ENCODE measurements at regions not wholly inside any gene's neighbourhood (a gene's known extent, or its start where the extent isn't known, plus 50 kb on each side); places are given as distances from the start of the nearest gene placed in this dataset.

GRCh38 chr10:57973451-57973850 lies 294.2 kb downstream of the IPMK start:
- Histone ChIP-seq H3K4me3 (ENCODE audit: low read depth, low read length, poor library complexity, severe bottlenecking) (no peak overlapping the region), H2AFZ (ENCODE audit: low read length) (no peak overlapping the region), H3K9me2 (ENCODE audit: insufficient read depth, low read length) (no peaks in the 10 kb centered on the region), H3K36me3 (ENCODE audit: insufficient read depth, low read length) (no peaks in the 10 kb centered on the region), H3K79me2 (ENCODE audit: insufficient read depth, low read depth, low read length) (no peaks in the 10 kb centered on the region), H4K20me1 (ENCODE audit: insufficient read depth, low read length) (no peaks in the 10 kb centered on the region), H3K9me3 (ENCODE audit: low read length) (no peaks in the 10 kb centered on the region), H3K4me1 (ENCODE audit: insufficient read depth, low read length, poor library complexity, severe bottlenecking) (no peaks in the 10 kb centered on the region), H3K27ac (ENCODE audit: low read depth, low read length, poor library complexity, severe bottlenecking) (no peak overlapping the region), H3K4me2 (ENCODE audit: low read length) (no peak overlapping the region)
- no TSS peak for BruUV-seq (replicated peaks)
- no peak for DNase-seq (ENCODE audit: low spot score)
- TF ChIP-seq CTCF (conservative IDR thresholded peaks at IDR 0.05; ENCODE audit: low read length), result no peak
- TF ChIP-seq EZH2phosphoT487 (IDR thresholded peaks at IDR 0.05; ENCODE audit: borderline replicate concordance, low read depth, low read length), result no peak
- POLR2A ChIA-PET, result no interaction called here
- intact Hi-C loops (cut with micrococcal nuclease; ENCODE audit: unreplicated experiment), result no loop called here
- CTCF ChIA-PET (ENCODE audit: unreplicated experiment), result no interaction called here

GRCh38 chr10:57972783-57973182 lies 294.9 kb downstream of the IPMK start:
- H3K4me2 ChIP-seq (ENCODE audit: low read length), result no peak overlapping the region
- H3K4me3 ChIP-seq (ENCODE audit: low read depth, low read length, poor library complexity, severe bottlenecking), result no peak overlapping the region
- intact Hi-C loops (cut with micrococcal nuclease; ENCODE audit: unreplicated experiment), result no loop called here
- H4K20me1 ChIP-seq (ENCODE audit: insufficient read depth, low read length), result no peaks in the 10 kb centered on the region
- H3K4me1 ChIP-seq (ENCODE audit: insufficient read depth, low read length, poor library complexity, severe bottlenecking), result no peaks in the 10 kb centered on the region
- no peak for DNase-seq (ENCODE audit: low spot score)
- BruUV-seq (replicated peaks), result no TSS peak
- TF ChIP-seq EZH2phosphoT487 (IDR thresholded peaks at IDR 0.05; ENCODE audit: borderline replicate concordance, low read depth, low read length) (no peak), CTCF (conservative IDR thresholded peaks at IDR 0.05; ENCODE audit: low read length) (no peak)
- H3K27ac ChIP-seq (ENCODE audit: low read depth, low read length, poor library complexity, severe bottlenecking), result no peak overlapping the region
- no peak overlapping the region for H2AFZ ChIP-seq (ENCODE audit: low read length)
- ChIA-PET POLR2A (no interaction called here), CTCF (ENCODE audit: unreplicated experiment) (no interaction called here)
- H3K9me2 ChIP-seq (ENCODE audit: insufficient read depth, low read length), result no peaks in the 10 kb centered on the region
- H3K9me3 ChIP-seq (ENCODE audit: low read length), result no peaks in the 10 kb centered on the region
- H3K79me2 ChIP-seq (ENCODE audit: insufficient read depth, low read depth, low read length), result no peaks in the 10 kb centered on the region
- no peaks in the 10 kb centered on the region for H3K36me3 ChIP-seq (ENCODE audit: insufficient read depth, low read length)

GRCh38 chr10:57968328-57969016 lies 299.2 kb downstream of the IPMK start:
- no TSS peak for BruUV-seq (replicated peaks)
- no peaks in the 10 kb centered on the region for H3K36me3 ChIP-seq (ENCODE audit: insufficient read depth, low read length)
- intact Hi-C loops (cut with micrococcal nuclease; ENCODE audit: unreplicated experiment), result no loop called here
- DNase-seq (ENCODE audit: low spot score), result no peak
- no peaks in the 10 kb centered on the region for H3K9me2 ChIP-seq (ENCODE audit: insufficient read depth, low read length)
- no peaks in the 10 kb centered on the region for H3K79me2 ChIP-seq (ENCODE audit: insufficient read depth, low read depth, low read length)
- ChIA-PET POLR2A (no interaction called here), CTCF (ENCODE audit: unreplicated experiment) (no interaction called here)
- no peak for TF ChIP-seq EZH2phosphoT487 (IDR thresholded peaks at IDR 0.05; ENCODE audit: borderline replicate concordance, low read depth, low read length)
- TF ChIP-seq CTCF (conservative IDR thresholded peaks at IDR 0.05; ENCODE audit: low read length), result no peak
- no peaks in the 10 kb centered on the region for H3K9me3 ChIP-seq (ENCODE audit: low read length)
- H4K20me1 ChIP-seq (ENCODE audit: insufficient read depth, low read length), result no peaks in the 10 kb centered on the region
- H3K4me1 ChIP-seq (ENCODE audit: insufficient read depth, low read length, poor library complexity, severe bottlenecking), result no peaks in the 10 kb centered on the region
- H2AFZ ChIP-seq (ENCODE audit: low read length), result no peak overlapping the region
- no peak overlapping the region for H3K4me2 ChIP-seq (ENCODE audit: low read length)
- H3K4me3 ChIP-seq (ENCODE audit: low read depth, low read length, poor library complexity, severe bottlenecking), result no peak overlapping the region
- no peak overlapping the region for H3K27ac ChIP-seq (ENCODE audit: low read depth, low read length, poor library complexity, severe bottlenecking)
